Adrenal gland (tissue), 9 donors: ENCODE measurements at regions not wholly inside any gene's neighbourhood (a gene's known extent, or its start where the extent isn't known, plus 50 kb on each side); places are given as distances from the start of the nearest gene placed in this dataset.

ENCODE experiments used
- DNase-seq, 7 donors: peaks; one replicate each; pipeline ENCODE4 v3.0.0-alpha.2; 2019 to 2020
- H3K27ac ChIP-seq, 5 donors: fragments of 200-600 bp; sonication (generic) in 4 of 5; 1 replicate in 3 of 5; 2 replicates in 2 of 5; pipeline versions ENCODE4 v1.5.1 to v1.8.0; 2016 to 2020; ENCODE audit warnings: mild to moderate bottlenecking in 1 of 5
- H3K27me3 ChIP-seq: fragments of 200-600 bp; 2 replicates; pipeline ENCODE4 v1.8.0; 2021
- H3K36me3 ChIP-seq, 2 donors: fragments of 200-600 bp; replicated peaks in 1 of 2; 1 replicate in 1 of 2; 2 replicates in 1 of 2; pipeline versions ENCODE4 v1.5.1 to v1.8.0; 2018 to 2022
- H3K4me1 ChIP-seq, 2 donors: fragments of 200-600 bp; replicated peaks in 1 of 2; 1 replicate in 1 of 2; 2 replicates in 1 of 2; pipeline versions ENCODE4 v1.5.1 to v1.8.0; 2018 to 2021
- H3K4me3 ChIP-seq, 4 donors: fragments of 200-600 bp; sonication (generic) in 3 of 4; one replicate each; pipeline ENCODE4 v1.5.1; 2016 to 2018
- H3K9me3 ChIP-seq, 3 donors: fragments of 200-600 bp; sonication (generic) in 1 of 3; replicated peaks in 1 of 3; 1 replicate in 2 of 3; 2 replicates in 1 of 3; pipeline versions ENCODE4 v1.5.1 to v1.8.0; 2016 to 2021
- CTCF ChIP-seq, 6 experiments: fragments of 450-650 bp in 4 of 6; fragments of 200-600 bp in 2 of 6; sonication (generic) in 1 of 6; IDR thresholded peaks; 1 replicate in 5 of 6; 2 replicates in 1 of 6; pipeline versions ENCODE4 v1.5.1 to v1.8.0; 2016 to 2021; ENCODE audit warnings: antibody characterized with exemption in 6 of 6, mild to moderate bottlenecking in 2 of 6, moderate library complexity in 1 of 6
- POLR2A ChIP-seq, 2 donors: fragments of 450-650 bp; IDR thresholded peaks; one replicate each; pipeline ENCODE4 v1.6.1; 2017; ENCODE audit warnings: antibody characterized with exemption in 2 of 2, mild to moderate bottlenecking in 2 of 2, moderate library complexity in 1 of 2
- WGBS, 4 donors: extraction: QIAGEN DNeasy Blood & Tissue Kit in 2 of 4; methylation state at CpG; one replicate each; pipeline versions ENCODE4 v1.1.5 to v1.1.7; 2013 to 2017; 5-methylcytosine and 5-hydroxymethylcytosine counted together
- intact Hi-C, 2 donors: fragments of 100-400 bp; cut with DNase I; formaldehyde crosslinking; loops; one replicate each; pipeline versions ENCODE4 v1.14.1 to v1.15.0; 2022 to 2023
- donor health status: healthy with polysubstance abuse.
- donor health status: Bipolar disorder and iron deficiency.
- donor health status: DM: yes; HTN: yes; CAD: no.
- donor health status: DM: no; HTN: no; CAD: no.
- donor health status: DM: no; HTN: no; CAD: no.

GRCh38 chr20:39602649-39603048 is 640.5 kb downstream of the DHX35 start:
- DNase-seq: no peak
- Histone ChIP-seq H3K9me3 (no peaks in the 10 kb centered on the region), H3K27me3 (no peaks in the 10 kb centered on the region), H3K4me1 (no peaks in the 10 kb centered on the region), H3K36me3 (no peaks in the 10 kb centered on the region), H3K4me3 (no peak overlapping the region), H3K27ac (no peak overlapping the region)
- intact Hi-C loops: no loop called here
- 48 to 58% (median 51%) methylated on average over 2 of the region's 2 CpGs for WGBS, 4 donors
- TF ChIP-seq POLR2A (IDR thresholded peaks at IDR 0.05) (no peak), CTCF (IDR thresholded peaks at IDR 0.05) (no peak)

- no peak overlapping the region for H3K4me3 ChIP-seq
- H3K27me3 ChIP-seq: no peaks in the 10 kb centered on the region
- no peaks in the 10 kb centered on the region for H3K4me1 ChIP-seq
- no peaks in the 10 kb centered on the region for H3K36me3 ChIP-seq
- no peak overlapping the region for H3K27ac ChIP-seq
- H3K9me3 ChIP-seq: no peaks in the 10 kb centered on the region
- 74 to 83% (median 77%) methylated on average over 3 of the region's 3 CpGs for WGBS, 4 donors
- intact Hi-C loops: no loop called here
- TF ChIP-seq POLR2A (IDR thresholded peaks at IDR 0.05) (no peak), CTCF (IDR thresholded peaks at IDR 0.05) (no peak)
- no peak for DNase-seq
Observed at GRCh38 chr20:39600871-39601270, 638.7 kb downstream of the DHX35 start.

GRCh38 chr20:39600156-39600555 is 638.0 kb downstream of the DHX35 start:
- no peaks in the 10 kb centered on the region for H3K36me3 ChIP-seq
- H3K27ac ChIP-seq: no peak overlapping the region
- H3K27me3 ChIP-seq: no peaks in the 10 kb centered on the region
- no peak for DNase-seq
- 36 to 67% (median 52%) methylated on average over 1 of the region's 1 CpG for WGBS, 4 donors
- H3K4me3 ChIP-seq: no peak overlapping the region
- no peaks in the 10 kb centered on the region for H3K4me1 ChIP-seq
- no peak for TF ChIP-seq CTCF (IDR thresholded peaks at IDR 0.05)
- H3K9me3 ChIP-seq: no peaks in the 10 kb centered on the region
- intact Hi-C loops: no loop called here

GRCh38 chr20:39596554-39596953 is 634.4 kb downstream of the DHX35 start:
- H3K27me3 ChIP-seq: no peaks in the 10 kb centered on the region
- WGBS, 4 donors: 77 to 91% (median 86%) methylated on average over 5 to 6 of the region's 6 CpGs
- TF ChIP-seq CTCF (IDR thresholded peaks at IDR 0.05) (no peak), POLR2A (IDR thresholded peaks at IDR 0.05) (no peak)
- no peaks in the 10 kb centered on the region for H3K36me3 ChIP-seq
- H3K9me3 ChIP-seq: no peaks in the 10 kb centered on the region
- intact Hi-C loops: no loop called here
- no peak for DNase-seq
- H3K4me1 ChIP-seq: no peaks in the 10 kb centered on the region
- no peak overlapping the region for H3K27ac ChIP-seq
- no peak overlapping the region for H3K4me3 ChIP-seq
